ENCODE measurements at regions not wholly inside any gene's neighbourhood (a gene's known extent, or its start where the extent isn't known, plus 50 kb on each side); places are given as distances from the start of the nearest gene placed in this dataset.

GRCh38 chr16:7089751-7090150 lies 242.9 kb upstream of the RBFOX1 start:
- Histone ChIP-seq H3K4me3 (replicated peaks in 1 of 3; ENCODE audit: insufficient read depth in 1 of 3, low read depth in 2 of 3, low read length in 3 of 3) (no peak overlapping the region), H3K79me2 (ENCODE audit: insufficient read depth, low read length) (no peaks in the 10 kb centered on the region), H3K4me1 (ENCODE audit: insufficient read depth, low read length) (no peaks in the 10 kb centered on the region), H3K27ac (ENCODE audit: extremely low read length, insufficient read depth, low read length) (no peak overlapping the region), H2AFZ (ENCODE audit: low read length) (no peak overlapping the region), H3K27me3 (ENCODE audit: control insufficient read depth in 1 of 2, insufficient read depth in 2 of 2, low read length in 2 of 2) (peaks cover 0 to 17% of the 10 kb centered on the region in 2 experiments; a peak in 2 of 5 replicates), H4K20me1 (ENCODE audit: insufficient read depth, low read length) (no peaks in the 10 kb centered on the region), H3K9ac (ENCODE audit: insufficient read depth, low read depth, low read length) (no peak overlapping the region), H3K9me3 (ENCODE audit: low read length) (no peaks in the 10 kb centered on the region), H3K36me3 (replicated peaks in 1 of 2; ENCODE audit: control insufficient read depth in 1 of 2, insufficient read depth in 2 of 2, low read length in 2 of 2) (no peaks in the 10 kb centered on the region), H3K4me2 (ENCODE audit: low read depth, low read length) (no peak overlapping the region)
- ChIA-PET POLR2A (no interaction called here), CTCF (ENCODE audit: low intra/inter-chr PET ratio, low total read pairs) (no interaction called here)
- no peak for ATAC-seq
- FAIRE-seq: no peak
- in situ Hi-C loops (cut with HindIII; ENCODE audit: extremely low pct_ligation_motif_present, low pct_unique_long_range_greater_than_20kb) (no loop called here), intact Hi-C loops (cut with micrococcal nuclease; ENCODE audit: unreplicated experiment) (no loop called here)
- DNase-seq (ENCODE audit: low spot score): no peak
- no TSS peak for BruUV-seq (replicated peaks)
- TF ChIP-seq ZNF441 (CRISPR knock-in tag; IDR thresholded peaks at IDR 0.05; ENCODE audit: borderline replicate concordance) (no peak), ZNF460 (CRISPR knock-in tag; IDR thresholded peaks at IDR 0.05; ENCODE audit: borderline replicate concordance) (no peak), DNMT1 (CRISPR knock-in tag; IDR thresholded peaks at IDR 0.05) (no peak), ZKSCAN8 (CRISPR knock-in tag; IDR thresholded peaks at IDR 0.05; ENCODE audit: borderline replicate concordance) (no peak), GRHL1 (CRISPR knock-in tag; conservative IDR thresholded peaks at IDR 0.05) (no peak), ARID2 (CRISPR knock-in tag; IDR thresholded peaks at IDR 0.05; ENCODE audit: borderline replicate concordance) (no peak), THYN1 (CRISPR knock-in tag; IDR thresholded peaks at IDR 0.05; ENCODE audit: borderline replicate concordance, low read depth) (no peak), FOXC1 (CRISPR knock-in tag; IDR thresholded peaks at IDR 0.05; ENCODE audit: borderline replicate concordance) (no peak), PRDM10 (CRISPR knock-in tag; IDR thresholded peaks at IDR 0.05; ENCODE audit: low read depth) (no peak), HOXD1 (CRISPR knock-in tag; IDR thresholded peaks at IDR 0.05) (no peak), ZNF704 (CRISPR knock-in tag; IDR thresholded peaks at IDR 0.05; ENCODE audit: borderline replicate concordance) (no peak), LRRFIP1 (CRISPR knock-in tag; conservative IDR thresholded peaks at IDR 0.05) (no peak), ZNF3 (CRISPR knock-in tag; IDR thresholded peaks at IDR 0.05) (no peak)

All from HepG2 (cell line).